ENCODE measurements at regions not wholly inside any gene's neighbourhood (a gene's known extent, or its start where the extent isn't known, plus 50 kb on each side); places are given as distances from the start of the nearest gene placed in this dataset.

DNA sequence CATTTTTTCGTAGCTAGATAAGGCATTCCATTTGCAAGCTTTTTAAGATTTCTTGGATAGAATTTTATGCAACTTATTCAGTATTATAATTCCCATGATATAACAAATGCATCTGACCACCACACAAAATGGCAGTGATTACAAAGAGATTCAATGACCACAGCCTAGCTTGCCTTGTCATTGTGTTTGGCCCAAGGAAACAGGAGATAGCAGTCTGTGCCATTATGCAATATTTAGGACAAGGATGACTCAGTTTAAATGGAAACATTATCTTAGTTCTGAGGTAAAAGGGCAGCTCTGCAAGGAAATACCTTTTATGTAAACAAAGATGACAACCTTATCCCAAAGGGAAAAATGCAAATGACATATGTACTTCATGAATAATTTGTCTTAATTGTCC is 89.8 kb downstream of the NUDT12 start:
- TF ChIP-seq EZH2 (IDR thresholded peaks at IDR 0.05; ENCODE audit: borderline replicate concordance, low read depth, low read length, severe bottlenecking) (no peak), FOS (IDR thresholded peaks at IDR 0.05; ENCODE audit: borderline replicate concordance, insufficient read depth, low read length) (peak; percentile 20), GATA2 (IDR thresholded peaks at IDR 0.05; ENCODE audit: insufficient read depth, insufficient read length, low read depth, low read length) (no peak), POLR2A (IDR thresholded peaks at IDR 0.05; ENCODE audit: low read depth, low read length) (no peak), JUN (IDR thresholded peaks at IDR 0.05; ENCODE audit: borderline replicate concordance, insufficient read depth, insufficient read length, low read depth) (no peak), POLR2AphosphoS5 (IDR thresholded peaks at IDR 0.05; ENCODE audit: insufficient read depth, low read depth, low read length) (no peak)
- TF ChIP-seq, protein P1, sequence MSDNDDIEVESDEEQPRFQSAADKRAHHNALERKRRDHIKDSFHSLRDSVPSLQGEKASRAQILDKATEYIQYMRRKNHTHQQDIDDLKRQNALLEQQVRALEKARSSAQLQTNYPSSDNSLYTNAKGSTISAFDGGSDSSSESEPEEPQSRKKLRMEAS (IDR thresholded peaks at IDR 0.05; ENCODE audit: insufficient read depth, insufficient read length), result no peak
- DNase-seq (ENCODE audit: low read depth, low spot score) (no peak), FAIRE-seq (no peak)
- Histone ChIP-seq H3K27ac (ENCODE audit: insufficient read depth, low read depth, low read length) (no peak overlapping the region), H3K9ac (replicated peaks; ENCODE audit: extremely low read depth, insufficient read depth, low read length) (no peak overlapping the region), H2AFZ (ENCODE audit: low read depth, low read length) (no peak overlapping the region), H3K4me3 (replicated peaks in 1 of 3; ENCODE audit: insufficient read depth in 1 of 3, low read depth in 1 of 3, low read length in 3 of 3) (no peak overlapping the region), H3K27me3 (ENCODE audit: control insufficient read depth in 2 of 2, insufficient read depth in 2 of 2, low read length in 2 of 2) (peaks cover 0 to 2% of the 10 kb centered on the region in 2 experiments), H3K4me2 (ENCODE audit: insufficient read depth, low read length) (no peak overlapping the region), H4K20me1 (replicated peaks; ENCODE audit: control insufficient read depth, extremely low read depth, insufficient read depth, low read length) (no peaks in the 10 kb centered on the region), H3K4me1 (ENCODE audit: control insufficient read depth, extremely low read depth, insufficient read depth, low read length) (peaks cover 16% of the 10 kb centered on the region), H3K79me2 (ENCODE audit: control insufficient read depth, insufficient read depth, low read length) (no peaks in the 10 kb centered on the region), H3K36me3 (ENCODE audit: control insufficient read depth in 2 of 2, extremely low read depth in 1 of 2, insufficient read depth in 2 of 2, low read length in 2 of 2) (no peaks in the 10 kb centered on the region), H3K9me1 (replicated peaks; ENCODE audit: control insufficient read depth, extremely low read depth, insufficient read depth, low read length) (no peaks in the 10 kb centered on the region), H3K9me3 (replicated peaks; ENCODE audit: control insufficient read depth, insufficient read depth, low read length) (no peaks in the 10 kb centered on the region)
- intact Hi-C loops (cut with micrococcal nuclease), result no loop called here
- ChIA-PET CTCF (interaction anchor here (0.8 to 9.1 kb wide), 3 partner anchors 215 to 255 kb away, joined by 3 to 248 read pairs (median 4); partner anchors contain the start of gene MACIR), POLR2A (no interaction called here)
- dilution Hi-C loops (cut with MboI; ENCODE audit: extremely low pct_ligation_motif_present, low sequenced_read_pairs), result no loop called here
- no TSS peak for BruUV-seq (replicated peaks)

DNA sequence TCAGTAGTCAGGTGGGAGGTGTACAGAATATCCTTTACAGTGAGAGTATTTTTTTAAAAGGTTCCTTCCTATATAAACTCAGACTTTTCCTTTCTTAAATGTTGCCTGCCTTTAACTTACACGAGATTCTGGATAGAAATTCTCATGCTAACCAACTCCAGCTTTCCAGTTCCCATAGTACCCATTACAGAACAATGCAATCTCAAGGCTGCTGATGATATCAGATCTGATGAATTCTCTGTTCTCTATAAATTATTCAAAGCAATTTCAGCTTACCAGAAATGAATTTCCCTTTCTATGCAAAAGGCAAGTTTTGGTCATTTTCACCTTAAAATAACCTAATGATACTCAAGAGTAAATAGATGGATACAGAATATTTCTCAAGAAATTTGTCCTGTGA is 90.3 kb downstream of the NUDT12 start:
- H4K20me1 ChIP-seq (replicated peaks; ENCODE audit: control insufficient read depth, extremely low read depth, insufficient read depth, low read length), result no peaks in the 10 kb centered on the region
- no peak overlapping the region for H3K27ac ChIP-seq (ENCODE audit: insufficient read depth, low read depth, low read length)
- no TSS peak for BruUV-seq (replicated peaks)
- H3K9me3 ChIP-seq (replicated peaks; ENCODE audit: control insufficient read depth, insufficient read depth, low read length), result no peaks in the 10 kb centered on the region
- intact Hi-C loops (cut with micrococcal nuclease), result no loop called here
- DNase-seq (ENCODE audit: low read depth, low spot score), result no peak
- no peak overlapping the region for H3K4me2 ChIP-seq (ENCODE audit: insufficient read depth, low read length)
- H3K27me3 ChIP-seq (ENCODE audit: control insufficient read depth in 2 of 2, insufficient read depth in 2 of 2, low read length in 2 of 2), result peaks cover 0 to 2% of the 10 kb centered on the region in 2 experiments
- no peak overlapping the region for H2AFZ ChIP-seq (ENCODE audit: low read depth, low read length)
- no peak for FAIRE-seq
- no peaks in the 10 kb centered on the region for H3K9me1 ChIP-seq (replicated peaks; ENCODE audit: control insufficient read depth, extremely low read depth, insufficient read depth, low read length)
- H3K36me3 ChIP-seq (ENCODE audit: control insufficient read depth in 2 of 2, extremely low read depth in 1 of 2, insufficient read depth in 2 of 2, low read length in 2 of 2), result no peaks in the 10 kb centered on the region
- H3K79me2 ChIP-seq (ENCODE audit: control insufficient read depth, insufficient read depth, low read length), result no peaks in the 10 kb centered on the region
- H3K4me1 ChIP-seq (ENCODE audit: control insufficient read depth, extremely low read depth, insufficient read depth, low read length), result peaks cover 21% of the 10 kb centered on the region
- dilution Hi-C loops (cut with MboI; ENCODE audit: extremely low pct_ligation_motif_present, low sequenced_read_pairs), result no loop called here
- POLR2A ChIA-PET, result interaction anchor here (0.7 kb wide), 1 partner anchor 214 kb away, joined by 3 read pairs; the partner anchor contains the start of gene MACIR
- CTCF ChIA-PET, result interaction anchor here (0.8 to 9.1 kb wide), 4 partner anchors 214 to 936 kb away, joined by 3 to 248 read pairs (median 4); partner anchors contain the start of gene MACIR
- H3K9ac ChIP-seq (replicated peaks; ENCODE audit: extremely low read depth, insufficient read depth, low read length), result no peak overlapping the region
- TF ChIP-seq, protein P2, sequence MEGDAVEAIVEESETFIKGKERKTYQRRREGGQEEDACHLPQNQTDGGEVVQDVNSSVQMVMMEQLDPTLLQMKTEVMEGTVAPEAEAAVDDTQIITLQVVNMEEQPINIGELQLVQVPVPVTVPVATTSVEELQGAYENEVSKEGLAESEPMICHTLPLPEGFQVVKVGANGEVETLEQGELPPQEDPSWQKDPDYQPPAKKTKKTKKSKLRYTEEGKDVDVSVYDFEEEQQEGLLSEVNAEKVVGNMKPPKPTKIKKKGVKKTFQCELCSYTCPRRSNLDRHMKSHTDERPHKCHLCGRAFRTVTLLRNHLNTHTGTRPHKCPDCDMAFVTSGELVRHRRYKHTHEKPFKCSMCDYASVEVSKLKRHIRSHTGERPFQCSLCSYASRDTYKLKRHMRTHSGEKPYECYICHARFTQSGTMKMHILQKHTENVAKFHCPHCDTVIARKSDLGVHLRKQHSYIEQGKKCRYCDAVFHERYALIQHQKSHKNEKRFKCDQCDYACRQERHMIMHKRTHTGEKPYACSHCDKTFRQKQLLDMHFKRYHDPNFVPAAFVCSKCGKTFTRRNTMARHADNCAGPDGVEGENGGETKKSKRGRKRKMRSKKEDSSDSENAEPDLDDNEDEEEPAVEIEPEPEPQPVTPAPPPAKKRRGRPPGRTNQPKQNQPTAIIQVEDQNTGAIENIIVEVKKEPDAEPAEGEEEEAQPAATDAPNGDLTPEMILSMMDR (IDR thresholded peaks at IDR 0.05; ENCODE audit: extremely low read depth in 1 of 2, insufficient read depth in 1 of 2, low read depth in 1 of 2, low read length in 2 of 2), result no peak
- TF ChIP-seq JUN (IDR thresholded peaks at IDR 0.05; ENCODE audit: borderline replicate concordance, insufficient read depth, insufficient read length, low read depth) (no peak), GATA2 (IDR thresholded peaks at IDR 0.05; ENCODE audit: insufficient read depth, insufficient read length, low read depth, low read length) (no peak), POLR2A (IDR thresholded peaks at IDR 0.05; ENCODE audit: low read depth, low read length) (no peak), MYC (IDR thresholded peaks at IDR 0.05; ENCODE audit: low read depth, low read length) (no peak), EZH2 (IDR thresholded peaks at IDR 0.05; ENCODE audit: borderline replicate concordance, low read depth, low read length, severe bottlenecking) (no peak), POLR2AphosphoS5 (IDR thresholded peaks at IDR 0.05; ENCODE audit: insufficient read depth, low read depth, low read length) (no peak), FOS (IDR thresholded peaks at IDR 0.05; ENCODE audit: borderline replicate concordance, insufficient read depth, low read length) (no peak)
- TF ChIP-seq, protein P1 (IDR thresholded peaks at IDR 0.05; ENCODE audit: insufficient read depth, insufficient read length), result no peak
- H3K4me3 ChIP-seq (replicated peaks in 1 of 3; ENCODE audit: insufficient read depth in 1 of 3, low read depth in 1 of 3, low read length in 3 of 3), result no peak overlapping the region

Data from endothelial cell of umbilical vein (primary cell).